ENCODE measurements at regions not wholly inside any gene's neighbourhood (a gene's known extent, or its start where the extent isn't known, plus 50 kb on each side); places are given as distances from the start of the nearest gene placed in this dataset.

- DNase-seq (ENCODE audit: low spot score), result no peak
Measured at GRCh38 chr4:36815536-36815935, 429.0 kb upstream of the NWD2 start.

GRCh38 chr4:36823199-36823967 is 421.2 kb upstream of the NWD2 start:
- DNase-seq (ENCODE audit: low spot score), result no peak

GRCh38 chr4:36824682-36825081 is 419.9 kb upstream of the NWD2 start:
- no peak for DNase-seq (ENCODE audit: low spot score)

- DNase-seq (ENCODE audit: low spot score), result no peak
Measured at GRCh38 chr4:36835246-36835645, 409.3 kb upstream of the NWD2 start.

- peak; percentile 8 for DNase-seq (ENCODE audit: low spot score)
Measured at GRCh38 chr4:36841583-36842326, 402.8 kb upstream of the NWD2 start.

GRCh38 chr4:36844448-36844847 is 400.1 kb upstream of the NWD2 start:
- DNase-seq (ENCODE audit: low spot score), result no peak

GRCh38 chr4:36852856-36853255 is 391.7 kb upstream of the NWD2 start:
- no peak for DNase-seq (ENCODE audit: low spot score)

- DNase-seq (ENCODE audit: low spot score), result no peak
Measured at GRCh38 chr4:36854554-36854953, 390.0 kb upstream of the NWD2 start.

GRCh38 chr4:36863601-36864000 is 380.9 kb upstream of the NWD2 start:
- no peak for DNase-seq (ENCODE audit: low spot score)

- no peak for DNase-seq (ENCODE audit: low spot score)
Measured at GRCh38 chr4:36870121-36870520, 374.4 kb upstream of the NWD2 start.

GRCh38 chr4:36872679-36873078 is 371.9 kb upstream of the NWD2 start:
- DNase-seq (ENCODE audit: low spot score), result no peak

- no peak for DNase-seq (ENCODE audit: low spot score)
Measured at GRCh38 chr4:36884151-36884550, 360.4 kb upstream of the NWD2 start.

GRCh38 chr4:36891971-36892370 is 352.6 kb upstream of the NWD2 start:
- no peak for DNase-seq (ENCODE audit: low spot score)

GRCh38 chr4:36900446-36900987 is 344.0 kb upstream of the NWD2 start:
- DNase-seq (ENCODE audit: low spot score), result no peak

GRCh38 chr4:36904823-36905222 is 339.7 kb upstream of the NWD2 start:
- DNase-seq (ENCODE audit: low spot score), result no peak

- no peak for DNase-seq (ENCODE audit: low spot score)
Measured at GRCh38 chr4:36914106-36914505, 330.4 kb upstream of the NWD2 start.

GRCh38 chr4:36915717-36916116 is 328.8 kb upstream of the NWD2 start:
- no peak for DNase-seq (ENCODE audit: low spot score)

- DNase-seq (ENCODE audit: low spot score), result no peak
Measured at GRCh38 chr4:36917413-36917812, 327.1 kb upstream of the NWD2 start.

GRCh38 chr4:36919721-36920120 is 324.8 kb upstream of the NWD2 start:
- no peak for DNase-seq (ENCODE audit: low spot score)

- DNase-seq (ENCODE audit: low spot score), result no peak
Measured at GRCh38 chr4:36921476-36922216, 322.9 kb upstream of the NWD2 start.

- DNase-seq (ENCODE audit: low spot score), result no peak
Measured at GRCh38 chr4:36930562-36931111, 313.9 kb upstream of the NWD2 start.

GRCh38 chr4:36944232-36944631 is 300.3 kb upstream of the NWD2 start:
- DNase-seq (ENCODE audit: low spot score), result peak; percentile 38

Data from germinal center (tissue), 1 donor.